ENCODE measurements at regions not wholly inside any gene's neighbourhood (a gene's known extent, or its start where the extent isn't known, plus 50 kb on each side); places are given as distances from the start of the nearest gene placed in this dataset.

- DNase-seq: no peak
Observed at GRCh38 chr1:22288593-22289241, 145.8 kb upstream of the WNT4 start.

DNA sequence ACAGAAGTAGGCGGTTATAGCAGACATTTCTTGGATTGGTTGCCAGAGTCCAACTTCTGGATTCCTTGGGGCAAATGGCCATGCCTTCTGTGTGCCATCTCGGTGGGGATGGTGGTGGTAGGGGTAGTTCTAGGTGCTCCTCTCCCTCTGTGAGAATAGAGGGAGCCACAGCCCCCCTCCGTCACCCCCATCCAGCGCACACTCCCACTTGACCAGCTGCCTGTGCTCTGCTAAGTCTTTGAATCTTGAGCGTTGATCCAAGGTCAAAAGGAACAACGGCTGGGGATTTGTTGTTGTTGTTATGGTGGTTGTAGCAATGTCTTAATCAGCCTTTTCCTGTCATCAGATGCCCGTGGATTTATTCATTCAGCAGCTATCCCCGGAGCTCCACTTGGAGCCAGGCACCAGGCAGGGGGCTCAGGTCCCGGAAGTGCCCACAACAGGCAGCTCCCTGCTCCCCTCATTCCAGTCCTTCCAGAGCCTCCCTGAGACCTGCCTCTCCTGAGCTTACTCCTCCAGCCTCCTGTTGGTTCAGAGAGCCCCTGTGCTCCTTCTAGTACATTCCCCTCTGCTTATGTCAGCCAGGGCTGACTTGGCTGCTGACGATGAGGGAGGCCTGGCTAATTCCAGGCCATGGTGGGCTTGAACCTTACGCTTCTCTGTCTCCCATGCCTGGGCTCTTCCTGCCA is 146.6 kb upstream of the WNT4 start:
- DNase-seq: no peak

DNA sequence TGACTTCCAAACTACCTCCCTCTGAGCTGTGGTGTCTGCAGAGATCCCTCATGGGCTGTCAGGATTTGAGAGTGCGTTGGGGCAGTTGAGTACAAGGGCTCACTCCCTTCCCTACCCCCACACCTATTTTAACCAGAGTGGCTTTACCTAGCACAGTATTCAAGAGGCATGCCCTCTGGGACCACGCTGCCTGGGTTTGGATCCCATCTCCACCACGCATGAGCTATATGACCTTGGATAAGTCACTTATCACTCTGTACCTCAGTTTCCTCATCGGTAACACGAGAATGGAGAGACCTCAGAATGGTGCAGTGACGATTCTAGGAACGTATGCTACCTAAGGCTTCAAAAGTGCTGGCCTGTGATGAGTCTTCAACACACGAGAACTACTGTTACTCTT is 147.3 kb upstream of the WNT4 start:
- DNase-seq: no peak

DNA sequence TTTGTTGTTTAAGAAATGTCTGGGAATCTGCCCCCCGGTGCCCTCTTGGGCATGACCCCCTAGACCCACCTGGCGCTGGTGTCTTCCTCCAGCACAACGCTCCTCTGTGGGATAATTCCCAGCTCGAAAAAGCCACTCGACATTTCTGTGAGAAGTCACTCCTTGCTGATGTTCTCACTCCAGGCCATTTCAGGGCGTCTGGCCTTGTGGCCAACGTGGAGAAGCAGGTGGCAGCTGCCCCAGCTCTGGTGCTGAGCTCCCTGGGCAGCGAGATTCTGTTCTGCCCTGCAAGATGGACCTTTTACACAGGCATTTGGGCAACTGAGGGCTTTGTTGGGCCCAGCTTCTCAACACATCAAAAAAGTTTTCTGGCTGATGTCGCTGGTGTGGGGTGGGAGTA is 147.7 kb upstream of the WNT4 start:
- DNase-seq: no peak

DNA sequence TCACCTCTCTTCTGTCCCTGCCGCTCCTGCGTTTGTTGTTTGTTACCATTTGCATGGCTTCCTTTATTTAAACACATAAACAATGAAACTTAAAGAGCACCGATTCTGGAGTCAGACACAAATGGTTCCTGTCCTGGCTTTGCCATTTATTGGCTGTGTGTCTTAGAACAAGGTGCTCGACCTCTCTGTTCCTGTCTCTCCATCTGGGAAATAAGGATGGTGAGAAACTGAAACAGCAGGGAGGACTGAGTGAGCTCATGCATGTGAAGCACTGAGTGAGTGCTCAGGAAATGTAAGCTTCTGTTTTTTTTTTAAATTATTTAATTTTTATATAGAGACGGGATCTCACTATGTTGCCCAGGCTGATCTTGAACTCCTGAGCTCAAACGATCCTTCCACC is 148.2 kb upstream of the WNT4 start:
- DNase-seq: no peak

DNA sequence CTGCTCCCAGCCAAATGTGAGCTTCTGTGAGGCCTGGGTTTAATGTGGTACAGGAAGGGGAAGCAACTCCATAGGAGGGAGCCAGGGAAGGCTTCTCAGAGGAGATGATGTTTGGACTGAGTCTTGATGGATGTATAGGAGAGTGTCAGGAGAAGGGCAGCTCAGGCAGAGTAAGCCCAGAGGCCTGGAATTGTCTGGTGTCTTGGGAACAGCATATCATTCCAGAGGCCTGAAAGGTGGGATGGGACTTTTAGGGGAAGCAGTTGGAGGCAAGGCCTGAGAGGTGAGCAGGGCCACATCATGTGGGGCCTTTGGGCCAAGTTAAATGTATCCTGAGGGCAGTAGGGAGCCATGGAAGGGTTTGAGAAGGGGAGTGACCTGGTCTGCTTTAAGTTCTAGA is 148.6 kb upstream of the WNT4 start:
- DNase-seq: no peak

DNA sequence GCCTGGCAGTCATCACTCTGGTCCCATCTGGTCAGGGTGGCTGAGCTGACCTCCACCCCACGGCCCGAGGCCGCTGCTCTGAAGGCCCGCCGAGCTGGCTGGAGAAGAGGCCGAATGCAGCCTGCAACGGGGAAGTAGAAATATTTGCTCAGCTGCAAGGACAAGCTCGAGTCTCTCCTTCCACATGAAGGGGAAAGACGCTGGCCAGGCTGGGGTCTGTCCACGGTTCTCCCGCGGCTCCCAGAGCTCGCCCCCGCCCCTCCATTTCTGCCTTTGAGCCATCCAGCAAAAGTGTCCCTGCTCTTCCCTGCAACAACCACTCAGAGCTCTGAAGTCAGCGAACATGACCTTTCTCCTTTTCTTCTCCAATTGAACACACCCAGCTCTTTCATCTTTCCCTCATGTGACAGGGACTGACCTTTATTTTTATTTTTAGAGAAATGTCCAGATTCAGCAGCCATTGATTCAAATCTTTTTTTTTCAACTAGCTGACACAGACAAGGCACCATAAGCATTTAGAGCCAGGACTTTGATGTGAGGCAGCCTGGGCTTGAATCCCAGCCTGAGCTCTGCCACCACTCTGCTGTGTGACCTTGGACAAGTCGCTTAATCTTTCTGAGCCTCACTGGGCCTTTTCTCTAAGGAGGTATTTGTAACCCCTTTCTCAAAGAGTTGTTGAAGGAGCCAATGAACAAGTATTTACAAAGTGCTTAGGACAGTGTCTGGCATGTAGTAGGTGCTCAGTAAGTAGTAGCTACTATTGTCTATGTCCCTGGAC is 149.3 kb upstream of the WNT4 start:
- no peak for DNase-seq

- DNase-seq: no peak
Observed at GRCh38 chr1:22295396-22295795, 152.5 kb upstream of the WNT4 start.

DNA sequence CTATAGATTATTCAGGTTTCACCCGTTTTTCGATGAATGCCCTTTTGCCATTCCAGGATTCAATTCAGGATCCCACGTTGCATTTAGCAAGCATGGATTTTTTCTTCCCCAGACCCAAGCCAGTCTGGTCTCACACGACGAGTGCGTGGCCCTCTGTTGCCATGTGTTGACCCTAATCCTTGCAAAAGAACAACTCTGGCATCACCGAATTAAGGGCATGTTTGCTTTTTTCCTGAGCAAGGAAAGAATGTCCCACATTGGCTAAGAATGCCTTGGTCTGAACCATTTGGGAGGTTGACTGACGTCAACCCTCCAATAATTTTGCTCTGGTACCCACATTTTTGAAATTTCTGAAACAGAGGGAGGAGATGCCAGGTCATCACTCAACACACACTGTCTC is 153.0 kb upstream of the WNT4 start:
- DNase-seq: no peak

DNA sequence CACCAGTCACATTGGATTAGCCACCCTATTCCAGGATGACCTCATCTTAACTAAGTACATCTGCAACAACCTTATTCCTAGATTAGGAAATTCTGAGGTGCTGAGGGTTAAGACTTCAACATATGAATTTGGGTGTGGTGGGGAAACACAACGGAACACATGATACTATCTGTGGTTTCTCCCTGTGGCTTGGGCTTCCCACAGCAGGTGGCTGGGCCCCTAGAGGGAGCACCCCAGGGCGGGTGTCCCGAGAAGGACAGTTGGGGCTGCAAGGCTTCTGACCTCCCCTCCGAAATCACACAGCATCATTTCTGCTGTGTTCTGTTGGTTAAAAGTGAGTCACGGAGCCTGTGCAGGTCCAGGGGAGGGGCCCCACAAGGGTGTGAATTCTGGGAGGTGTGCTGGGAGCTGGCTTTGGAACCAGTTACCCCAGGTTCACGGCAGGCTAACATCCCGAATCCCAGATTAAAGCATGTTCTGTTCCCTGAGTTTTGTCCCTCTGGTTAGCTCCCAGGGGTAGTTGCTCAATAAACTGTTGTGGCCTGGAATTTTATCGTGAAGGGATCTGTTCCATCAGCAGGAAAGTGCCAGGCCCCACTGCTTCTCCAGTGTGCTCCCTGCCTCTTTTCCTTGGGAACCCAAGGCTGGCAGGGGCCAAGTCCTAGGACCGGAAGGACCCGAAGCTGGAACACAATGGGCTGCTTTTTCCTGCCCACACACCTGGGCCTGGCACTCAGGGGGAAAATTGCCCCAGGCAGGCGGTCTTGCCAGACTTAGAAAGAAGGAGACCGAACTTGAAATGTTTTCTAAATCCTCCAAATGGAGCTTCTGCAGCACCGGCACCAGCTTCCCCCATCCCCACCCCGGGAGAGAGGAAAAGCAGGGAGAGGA is 154.0 kb upstream of the WNT4 start:
- no peak for DNase-seq

DNA sequence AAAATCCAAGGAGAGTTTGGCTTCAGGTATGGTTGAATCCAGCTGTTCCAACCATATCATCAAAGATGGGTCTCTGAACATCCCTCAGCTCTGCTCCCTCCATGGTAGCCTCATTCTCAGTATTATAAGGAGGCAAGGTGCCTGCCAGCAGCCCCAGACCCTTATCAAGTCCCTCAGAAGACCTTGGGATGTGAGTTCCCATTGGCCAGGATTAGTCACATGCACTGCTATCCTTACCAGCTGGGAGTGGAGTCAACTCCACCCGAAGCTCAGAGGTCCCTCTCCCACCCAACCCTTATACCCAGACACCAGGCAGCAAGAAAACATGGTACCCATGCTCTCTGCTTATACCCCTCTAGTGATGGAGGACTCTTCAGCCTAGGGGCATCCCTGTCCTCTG is 153.7 kb upstream of the ZBTB40 start:
- DNase-seq: no peak

DNA sequence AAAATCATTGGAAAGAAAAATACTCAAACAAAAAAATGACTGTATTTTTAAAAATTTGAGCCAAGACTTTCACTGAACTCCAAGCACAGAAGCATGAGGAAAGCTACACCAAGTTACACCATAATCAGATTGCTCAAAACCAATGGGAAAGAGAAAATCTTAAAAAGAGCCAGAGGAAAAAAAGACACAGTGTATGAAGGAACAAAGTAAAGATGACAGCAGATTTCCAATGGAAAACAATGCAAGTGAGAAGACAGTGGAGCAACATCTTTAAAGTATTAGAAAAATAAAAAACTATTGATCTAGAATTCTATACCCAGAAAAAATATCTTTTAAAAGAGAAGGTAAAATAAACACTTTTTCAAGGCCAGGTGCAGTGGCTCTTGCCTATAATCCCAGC is 147.8 kb upstream of the ZBTB40 start:
- DNase-seq: no peak

GRCh38 chr1:22309572-22309971 is 142.1 kb upstream of the ZBTB40 start:
- DNase-seq: no peak

DNA sequence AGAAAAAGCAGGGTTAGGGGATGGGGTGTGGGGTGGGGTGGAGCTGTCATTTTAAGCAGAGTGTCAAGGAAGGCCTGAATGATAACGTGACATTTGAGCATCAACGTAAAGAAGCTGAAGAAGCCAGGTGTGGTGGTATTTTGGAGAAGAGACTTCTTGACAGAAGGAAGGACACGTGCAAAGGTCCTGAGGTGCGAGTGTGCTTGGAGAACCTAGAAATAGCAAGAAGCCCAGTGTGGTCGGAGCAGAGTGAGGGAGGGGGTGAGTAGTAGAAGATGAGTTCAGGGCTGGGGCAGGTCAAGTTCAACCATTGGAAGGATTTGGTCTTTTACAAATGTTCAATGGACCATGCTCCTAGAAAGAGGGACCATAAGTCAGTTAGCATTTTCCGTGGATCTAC is 140.2 kb upstream of the ZBTB40 start:
- DNase-seq: no peak

GRCh38 chr1:22313321-22313720 is 138.3 kb upstream of the ZBTB40 start:
- no peak for DNase-seq

- no peak for DNase-seq
Observed at GRCh38 chr1:22314706-22315105, 136.9 kb upstream of the ZBTB40 start.

- no peak for DNase-seq
Observed at GRCh38 chr1:22315315-22316078, 136.2 kb upstream of the ZBTB40 start.

DNA sequence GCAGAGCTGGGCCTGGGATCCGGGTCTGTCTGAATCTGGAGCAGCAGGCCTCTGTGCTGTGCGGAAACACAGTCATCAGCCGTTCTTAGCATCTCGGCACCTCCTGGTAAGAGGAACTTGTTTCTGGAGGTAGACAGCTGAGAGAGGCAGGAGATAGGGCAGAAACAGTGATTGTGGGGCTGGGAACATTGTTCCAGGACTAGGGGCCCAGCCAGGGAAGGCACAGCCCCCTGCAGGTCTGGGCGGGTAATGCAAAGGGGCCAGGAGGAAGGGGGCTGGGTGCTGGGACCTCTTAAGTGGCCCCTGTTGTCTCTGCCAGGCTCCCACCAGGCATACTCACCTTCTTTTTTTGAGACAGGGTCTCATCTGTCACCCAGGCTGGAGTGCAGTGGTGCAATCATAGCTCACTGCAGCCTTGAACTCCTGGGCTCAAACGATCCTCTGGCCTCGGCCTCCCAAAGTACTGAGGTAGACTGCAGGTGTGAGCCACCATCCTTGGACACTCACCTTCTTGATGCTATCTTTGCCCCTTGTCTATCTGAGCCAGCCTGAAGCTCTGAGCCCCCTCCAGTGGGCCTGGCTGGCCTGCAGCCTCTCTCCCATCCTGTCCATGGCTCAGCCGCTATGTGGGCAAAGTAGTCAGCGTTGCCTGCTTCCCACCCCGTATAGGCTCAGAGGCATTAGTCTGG is 134.3 kb upstream of the ZBTB40 start:
- no peak for DNase-seq

GRCh38 chr1:22317920-22318243 is 133.8 kb upstream of the ZBTB40 start:
- DNase-seq: no peak

DNA sequence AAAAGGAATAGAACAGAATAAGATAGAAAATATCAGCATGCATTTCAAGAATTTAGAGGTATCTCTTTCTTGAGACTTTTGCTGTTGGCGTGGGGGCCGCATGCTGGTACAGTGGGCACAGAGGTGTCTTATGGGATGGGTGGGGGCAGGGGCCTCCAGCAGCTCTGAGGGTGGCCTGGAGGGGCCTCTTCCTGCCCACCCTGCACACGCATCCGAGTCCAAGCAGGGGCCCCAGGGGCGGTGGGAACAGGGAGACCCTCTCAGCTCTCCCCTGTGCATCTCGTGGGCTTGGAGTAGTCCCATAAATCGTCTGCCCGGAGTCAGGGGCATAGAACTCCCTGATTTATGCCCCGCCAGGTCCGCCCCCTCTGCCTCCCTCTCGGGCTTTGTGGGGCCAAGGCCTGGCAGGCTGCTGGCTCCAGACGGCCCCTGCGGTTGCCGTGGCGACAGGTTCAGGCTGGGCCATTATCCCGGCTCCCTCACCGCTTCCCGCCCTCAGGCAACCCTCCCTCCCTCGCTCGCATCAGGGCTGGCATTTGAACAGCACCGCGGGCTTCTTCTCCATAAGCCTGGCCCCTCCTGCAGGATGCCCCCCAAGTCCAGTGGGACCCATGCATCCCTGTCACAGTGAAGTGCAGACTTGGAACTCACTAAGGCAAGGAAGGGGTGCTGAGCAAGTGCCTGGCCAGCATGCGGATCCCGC is 133.2 kb upstream of the ZBTB40 start:
- no peak for DNase-seq

DNA sequence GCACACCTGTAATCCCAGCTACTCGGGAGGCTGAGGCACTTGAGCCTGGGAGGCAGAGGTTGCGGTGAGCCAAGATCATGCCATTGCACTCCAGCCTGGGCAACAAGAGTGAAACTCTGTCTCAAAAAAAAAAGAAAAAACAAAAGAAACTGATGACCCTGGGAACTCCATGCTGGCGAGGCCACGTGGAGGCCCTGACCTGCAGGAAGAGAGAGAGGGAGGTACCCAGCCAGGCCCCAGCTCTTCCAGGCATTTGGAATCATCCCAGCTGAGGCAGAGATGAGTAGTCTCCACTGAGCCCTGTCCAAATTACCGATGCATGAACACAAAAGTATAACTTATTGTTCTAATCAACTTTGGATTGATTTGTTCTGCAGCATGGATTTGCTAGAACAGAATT is 132.0 kb upstream of the ZBTB40 start:
- no peak for DNase-seq
